ENCODE measurements at regions not wholly inside any gene's neighbourhood (a gene's known extent, or its start where the extent isn't known, plus 50 kb on each side); places are given as distances from the start of the nearest gene placed in this dataset.

- TF ChIP-seq CTCF (IDR thresholded peaks at IDR 0.05) = no peak
- TF ChIP-seq POLR2A (IDR thresholded peaks at IDR 0.05) = peak; percentile 20
Observed at GRCh38 chr1:212234431-212235395, 50.5 kb upstream of the PPP2R5A start.
